Hypothalamus (tissue), 51 donors: ENCODE measurements at regions not wholly inside any gene's neighbourhood (a gene's known extent, or its start where the extent isn't known, plus 50 kb on each side); places are given as distances from the start of the nearest gene placed in this dataset.
"Not testable (repeated sequence)": the region's sequence is repeated elsewhere in the genome, so short reads cannot be mapped to it uniquely, and the experiment has no call there.

Experiments
- DNase-seq, 51 donors: peaks; one replicate each; lab custom pipeline; 2025; lab: John Stamatoyannopoulos, UW

DNA sequence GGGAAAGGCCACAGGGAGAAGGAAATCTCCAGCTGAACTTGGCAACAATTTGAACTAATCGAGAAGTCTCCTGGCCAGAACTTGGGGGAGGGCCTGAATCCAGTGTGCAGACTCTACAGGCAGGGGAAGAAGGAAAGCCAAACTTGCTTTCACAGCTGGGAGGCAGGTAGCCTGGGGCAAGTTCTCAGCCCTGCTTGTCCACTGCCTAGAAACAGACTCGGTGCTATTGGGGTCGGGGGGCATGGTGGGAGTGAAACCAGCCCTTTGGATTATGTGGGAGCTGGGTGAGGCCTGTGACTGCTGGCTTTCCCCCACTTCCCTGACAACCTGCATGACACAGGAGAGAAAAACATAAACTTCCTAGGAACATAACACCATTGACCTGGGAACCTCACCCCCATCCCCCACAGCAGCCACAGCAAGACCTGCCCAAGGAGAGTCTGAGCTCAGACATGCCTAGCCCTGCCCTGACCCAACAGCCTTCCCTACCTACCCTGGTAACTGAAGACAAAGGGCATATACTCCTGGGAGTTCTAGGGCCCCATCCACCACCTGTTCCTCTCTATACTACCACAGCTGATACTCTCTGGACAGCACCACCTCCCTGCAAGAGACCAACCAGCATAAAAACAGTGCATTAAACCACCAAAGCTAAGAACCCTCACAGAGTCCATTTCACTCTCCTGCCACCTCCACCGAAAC lies 103.7 kb upstream of the MNS1 start:
- DNase-seq = no peak

DNA sequence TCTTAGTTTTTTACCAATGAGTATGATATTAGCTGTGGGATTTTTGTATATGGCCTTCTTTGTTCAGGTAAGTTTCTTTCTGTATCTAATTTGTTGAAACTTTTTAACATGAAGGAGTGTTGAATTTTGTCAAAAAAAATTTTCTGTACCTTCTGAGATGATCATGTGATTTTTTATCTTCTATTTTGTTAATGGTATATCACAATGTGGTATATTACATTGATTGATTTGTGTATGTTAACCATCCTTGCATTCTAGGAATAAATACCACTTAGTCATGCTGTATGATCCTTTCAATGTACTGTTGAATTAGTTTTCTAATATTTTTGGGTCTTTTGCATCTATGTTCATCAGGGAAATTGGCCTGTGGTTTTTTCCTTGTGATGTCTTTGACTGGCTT lies 92.5 kb upstream of the MNS1 start:
- no peak for DNase-seq

DNA sequence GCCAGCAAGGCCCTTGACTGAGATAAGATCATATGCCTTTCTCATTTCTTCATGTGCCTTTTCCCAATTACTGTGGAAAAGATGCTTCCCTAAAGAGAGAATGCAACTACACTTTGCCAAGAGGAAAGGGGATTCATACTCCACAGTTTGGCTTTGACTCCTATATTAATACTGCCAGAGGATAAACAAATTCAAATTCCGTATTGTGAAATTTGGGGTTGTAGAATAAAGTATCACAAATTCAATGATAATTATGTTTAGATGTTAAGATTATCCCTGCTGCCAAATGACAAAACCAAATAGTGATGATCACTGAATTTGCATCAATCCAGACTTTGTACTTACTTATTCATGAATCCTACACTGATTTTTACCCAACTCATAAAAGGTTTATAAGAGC lies 88.5 kb upstream of the MNS1 start:
- DNase-seq = no peak

DNA sequence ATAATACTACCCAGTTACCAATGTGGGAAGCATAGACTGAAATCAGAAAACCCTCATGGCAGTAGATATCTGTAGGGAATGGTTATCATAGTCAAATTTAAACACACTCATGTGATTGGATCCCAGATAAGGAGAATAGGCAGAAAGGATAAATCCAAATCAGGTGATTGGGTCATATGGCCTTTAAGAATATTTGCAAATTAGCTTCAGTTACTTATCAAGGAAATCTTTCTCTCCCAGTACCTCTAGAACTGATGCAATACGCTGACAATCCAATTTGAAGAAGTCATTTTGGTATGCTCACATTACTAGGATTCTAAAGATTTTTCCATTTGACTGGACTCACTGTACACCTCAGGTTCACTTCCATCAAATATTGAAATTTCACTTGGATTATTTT lies 87.7 kb upstream of the MNS1 start:
- DNase-seq = no peak

DNA sequence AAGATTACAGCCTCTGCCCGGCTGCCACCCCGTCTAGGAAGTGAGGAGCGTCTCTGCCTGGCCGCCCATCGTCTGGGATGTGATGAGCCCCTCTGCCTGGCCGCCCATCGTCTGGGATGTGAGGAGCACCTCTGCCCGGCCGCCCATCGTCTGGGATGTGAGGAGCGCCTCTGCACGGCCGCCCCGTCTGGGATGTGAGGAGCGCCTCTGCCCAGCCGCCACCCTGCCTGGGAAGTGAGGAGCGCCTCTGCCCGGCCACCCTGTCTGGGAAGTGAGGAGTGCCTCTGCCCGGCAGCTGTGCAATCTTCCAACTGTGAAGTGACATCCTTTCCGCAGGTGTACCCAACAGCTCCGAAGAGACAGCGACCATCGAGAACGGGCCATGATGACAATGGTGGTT lies 75.6 kb upstream of the MNS1 start:
- not testable (repeated sequence) for DNase-seq

DNA sequence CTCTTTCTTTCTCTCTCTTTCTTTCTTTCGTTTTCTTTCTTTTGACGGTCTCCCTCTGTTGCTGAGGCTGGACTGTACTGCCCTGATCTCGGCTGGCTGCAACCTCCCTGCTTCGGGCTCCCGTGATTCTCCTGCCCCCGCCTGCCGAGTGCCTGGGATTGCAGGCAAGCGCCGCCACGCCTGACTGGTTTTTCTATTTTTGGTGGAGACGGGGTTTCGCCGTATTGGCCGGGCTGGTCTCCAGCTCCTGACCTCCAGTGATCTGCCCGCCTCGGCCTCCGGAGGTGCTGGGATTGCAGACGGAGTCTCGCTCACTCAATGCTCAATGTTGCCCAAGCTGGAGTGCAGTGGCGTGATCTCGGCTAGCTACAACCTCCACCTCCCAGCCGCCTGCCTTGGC lies 75.2 kb upstream of the MNS1 start:
- DNase-seq = not testable (repeated sequence)

DNA sequence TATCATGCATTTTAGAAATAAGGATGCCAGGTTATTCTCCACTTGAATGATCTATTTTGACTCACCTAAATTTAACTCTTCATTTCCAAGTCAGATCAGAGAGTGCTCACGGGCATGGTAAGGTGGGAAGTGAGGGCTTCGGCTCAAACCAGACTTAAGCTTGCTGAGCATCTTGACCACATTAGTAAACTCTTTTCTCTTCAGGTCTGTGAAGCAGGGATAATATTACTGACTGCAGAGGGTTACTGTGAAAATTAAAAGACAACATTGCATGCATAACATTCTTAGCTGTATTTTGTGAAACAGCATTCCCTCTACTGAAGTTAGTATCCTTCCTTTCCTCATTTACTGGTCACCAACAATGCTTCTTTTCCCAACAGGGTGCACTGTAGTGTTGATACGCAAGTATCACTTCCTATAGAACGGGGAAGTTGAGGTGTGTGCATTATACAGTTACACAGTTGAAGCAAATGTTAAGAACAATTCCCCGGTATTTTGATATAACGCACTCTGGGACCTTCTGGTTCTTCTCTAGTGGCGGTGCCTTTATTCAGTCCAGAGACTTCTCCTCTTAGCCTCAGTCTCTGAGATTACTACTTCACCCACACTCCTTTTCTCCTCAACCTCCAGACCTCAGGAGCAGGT lies 74.1 kb upstream of the MNS1 start:
- DNase-seq = no peak

DNA sequence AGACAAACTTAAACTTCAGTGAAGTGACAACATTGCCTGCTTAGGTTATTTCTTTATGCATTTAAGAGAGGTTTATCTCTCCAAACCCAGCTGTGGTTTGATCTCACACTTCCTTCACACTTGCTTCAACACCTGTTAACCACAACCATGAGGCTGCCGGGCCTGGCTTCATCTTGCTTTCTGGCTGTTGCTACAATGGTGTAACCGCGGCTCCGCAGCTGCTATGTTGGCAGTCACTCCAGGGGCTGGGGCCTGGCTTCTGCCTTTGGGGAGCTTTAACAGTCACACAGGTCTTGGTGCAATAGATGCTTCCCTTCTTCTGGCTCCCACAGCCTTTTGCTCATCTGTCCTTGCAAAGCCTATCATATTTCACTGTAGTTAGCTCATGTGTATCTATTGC lies 72.9 kb upstream of the MNS1 start:
- no peak for DNase-seq

DNA sequence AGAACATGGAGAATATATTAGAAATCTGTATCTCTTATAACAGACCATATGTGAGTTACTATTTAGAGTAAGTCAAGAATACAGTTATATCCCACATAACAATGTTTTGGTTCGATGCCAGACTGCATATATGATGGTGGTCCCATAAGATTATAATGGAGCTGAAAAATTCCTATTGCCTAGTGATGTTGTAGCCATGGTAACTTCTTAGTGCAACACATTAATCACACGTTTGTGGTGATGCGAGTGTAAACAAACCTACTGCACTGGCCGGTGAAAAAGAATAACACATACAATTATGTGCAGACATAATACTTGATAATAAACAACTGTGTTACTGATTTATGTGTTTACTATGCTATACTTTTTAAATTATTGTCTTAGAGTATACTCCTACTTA lies 69.8 kb upstream of the MNS1 start:
- DNase-seq = no peak

DNA sequence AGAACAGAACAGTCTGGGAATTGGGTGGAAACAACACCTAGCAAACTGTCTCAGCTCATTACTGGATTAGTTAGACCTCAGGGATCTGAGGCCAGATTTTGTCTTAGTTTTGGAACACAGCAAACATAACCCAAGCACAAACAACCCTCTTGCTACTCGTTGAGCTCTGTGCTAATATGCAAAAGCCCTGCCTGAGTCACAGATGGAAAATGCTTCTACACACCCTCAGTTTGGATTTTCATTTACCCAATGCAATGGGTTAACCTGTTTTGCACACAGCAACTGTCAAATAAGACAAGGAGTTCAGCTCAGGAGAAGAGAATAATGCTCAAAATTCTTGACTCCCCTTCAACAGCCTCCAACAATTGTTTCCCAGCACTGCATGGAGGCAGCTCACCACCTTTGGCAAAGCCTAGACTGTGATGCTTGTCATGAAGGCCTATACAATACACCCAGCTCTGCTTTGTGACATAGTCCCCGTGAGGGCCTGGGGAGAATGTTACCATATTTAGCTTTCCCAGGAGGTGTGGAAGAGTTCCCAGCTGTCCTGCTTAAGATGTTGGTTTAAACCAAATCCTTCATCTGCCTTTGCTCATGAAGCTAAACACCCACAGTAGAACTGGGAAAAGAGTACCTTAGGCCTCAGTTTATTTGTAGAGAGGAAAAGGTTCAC lies 68.9 kb upstream of the MNS1 start:
- DNase-seq = peak in 1 of 51 donors; percentile 58

DNA sequence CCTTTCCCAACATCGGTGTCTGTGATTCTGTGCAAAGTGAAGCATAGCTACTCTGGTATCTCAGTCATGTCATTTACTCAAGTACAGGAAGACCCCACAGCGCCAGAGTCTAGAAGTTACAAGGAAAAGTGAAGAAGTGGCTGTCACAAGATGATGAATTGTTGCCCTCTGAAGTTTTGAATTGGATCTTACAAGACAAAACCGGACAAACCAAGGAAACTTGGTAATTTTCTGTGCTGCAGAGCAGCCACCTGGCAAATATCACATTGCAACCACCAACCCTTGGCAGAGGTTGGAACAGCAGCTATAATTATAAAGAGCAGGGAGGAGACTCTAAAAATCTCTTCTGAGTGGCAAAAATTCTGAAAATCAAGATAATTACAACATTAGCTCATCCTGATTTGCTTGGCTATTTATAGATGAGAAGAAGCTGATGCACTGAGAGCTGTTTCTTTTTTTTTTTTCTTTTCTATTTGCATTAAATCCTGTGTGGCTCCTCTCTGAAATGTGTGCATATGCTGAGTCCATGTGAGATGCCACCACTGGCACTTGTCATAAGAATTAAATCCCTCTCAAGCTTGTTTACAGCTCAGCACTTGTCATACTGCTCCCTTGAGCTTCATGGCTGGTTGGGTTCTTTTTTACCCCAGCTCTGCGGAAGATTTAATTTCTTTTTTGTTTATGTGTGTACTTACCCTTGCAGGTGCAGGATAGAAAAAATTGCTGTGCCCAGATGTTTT lies 68.0 kb upstream of the MNS1 start:
- peak in 1 of 51 donors; percentile 48 for DNase-seq

DNA sequence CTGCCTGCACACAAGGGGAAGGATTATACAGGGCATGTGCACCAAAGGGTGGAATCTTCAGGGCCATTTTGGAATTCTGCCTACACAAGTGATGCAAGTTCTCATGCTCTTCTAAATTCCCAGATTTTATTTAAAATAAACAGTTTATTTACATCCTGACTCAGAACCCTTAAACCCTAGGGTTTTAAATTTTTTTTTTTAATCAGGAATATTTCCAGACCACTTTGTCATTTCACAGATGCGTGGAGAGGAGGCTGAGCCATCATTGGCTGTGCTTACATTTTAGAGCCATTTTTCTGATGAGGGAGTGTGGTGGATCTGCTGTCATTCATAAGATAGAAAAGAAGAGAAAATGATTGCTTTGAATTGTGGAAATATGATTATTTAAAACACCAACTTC lies 65.2 kb upstream of the MNS1 start:
- DNase-seq = no peak

DNA sequence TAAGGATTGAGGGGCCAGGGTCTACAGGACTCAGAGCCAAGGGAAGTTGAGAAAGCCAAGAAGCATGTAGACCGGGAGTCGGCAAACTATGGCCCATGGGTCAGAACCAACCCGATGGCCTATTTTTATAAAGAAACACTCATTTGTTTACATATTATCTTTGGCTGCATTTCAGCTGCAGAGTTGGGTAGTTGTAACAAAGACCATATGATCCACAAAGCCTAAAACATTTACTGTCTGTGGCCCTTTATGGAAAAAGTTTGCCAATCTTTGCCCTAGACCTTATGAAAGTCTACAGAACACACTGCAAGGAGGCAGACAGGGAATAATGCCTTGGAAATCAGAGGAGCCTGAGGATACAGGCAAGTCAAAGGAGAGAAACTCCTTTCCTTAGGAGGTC lies 63.2 kb upstream of the MNS1 start:
- no peak for DNase-seq

DNA sequence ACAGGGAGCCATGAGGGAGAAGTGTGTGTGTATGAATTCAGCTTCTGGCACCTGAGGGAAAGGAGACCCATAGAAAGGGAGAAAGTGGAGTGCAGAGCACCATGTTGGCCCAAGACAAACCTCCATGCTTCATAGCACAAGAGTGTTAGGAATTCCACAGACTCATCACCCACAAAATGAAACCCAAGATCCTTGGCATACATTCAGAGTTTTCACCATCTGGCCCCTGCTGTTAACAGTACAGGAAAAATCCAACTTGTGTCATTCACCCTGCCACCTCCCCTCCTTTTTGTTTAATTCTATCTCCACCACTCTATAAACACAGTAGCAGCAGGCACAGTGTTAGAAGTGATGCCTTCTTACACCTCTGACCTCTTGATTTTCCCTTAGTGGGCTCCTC lies 60.0 kb upstream of the MNS1 start:
- DNase-seq = no peak

DNA sequence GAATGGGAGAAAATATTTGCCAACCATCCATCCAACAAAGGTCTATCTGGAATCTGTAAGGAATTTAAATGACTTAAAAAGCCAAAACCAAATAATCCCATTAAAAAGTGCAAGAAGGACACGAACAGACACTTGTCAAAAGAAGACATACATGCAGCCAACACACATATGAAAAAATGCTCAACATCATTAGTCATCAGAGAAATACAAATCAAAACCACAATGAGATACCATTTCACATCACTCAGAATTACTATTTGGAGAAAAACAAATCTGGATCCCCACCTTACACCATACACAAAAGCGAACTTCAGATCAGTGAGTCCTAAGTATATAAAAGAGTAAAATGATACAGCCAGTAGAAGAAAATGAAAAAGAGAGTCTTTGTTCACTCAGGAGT lies 58.6 kb upstream of the MNS1 start:
- no peak for DNase-seq

DNA sequence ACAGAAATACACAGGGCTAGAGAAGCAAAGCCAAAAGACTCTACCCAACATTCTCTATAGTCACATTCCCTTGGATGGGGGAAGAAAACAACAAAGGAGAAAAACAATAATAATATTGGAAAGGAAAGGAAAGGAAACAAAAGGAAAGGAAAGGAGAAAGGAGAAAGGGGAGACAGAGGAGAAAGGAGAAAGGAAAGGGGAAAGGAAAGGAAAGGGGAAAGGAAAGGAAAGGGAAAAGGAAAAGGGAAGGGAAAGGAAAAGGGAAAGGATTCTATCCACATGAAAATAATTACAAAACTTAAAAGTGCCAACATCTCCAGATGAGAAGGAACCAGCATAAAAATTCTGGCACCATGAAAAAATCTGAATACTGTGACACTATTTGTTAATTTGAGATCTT lies 54.1 kb upstream of the MNS1 start:
- no peak for DNase-seq
